ENCODE measurements at regions not wholly inside any gene's neighbourhood (a gene's known extent, or its start where the extent isn't known, plus 50 kb on each side); places are given as distances from the start of the nearest gene placed in this dataset.

DNA sequence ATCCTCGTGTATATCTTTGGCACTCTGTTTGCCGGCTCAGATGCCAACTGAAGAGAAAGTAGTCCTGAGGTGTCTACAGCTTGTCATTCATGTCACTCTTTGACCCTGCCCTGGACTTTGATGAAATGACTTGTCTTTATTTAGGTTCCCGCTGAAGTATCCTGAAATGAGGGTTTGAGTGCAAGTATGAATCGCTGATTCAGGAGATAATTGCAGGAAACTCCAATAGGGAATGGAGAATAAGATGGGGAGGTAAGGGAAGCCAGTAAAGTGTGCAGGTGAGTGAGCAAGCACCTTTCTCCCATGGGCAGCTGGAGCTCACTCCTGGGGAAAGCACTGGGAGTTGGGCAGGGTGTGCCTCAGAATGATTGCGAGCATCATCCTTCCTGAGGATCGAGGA is 50.3 kb upstream of the ZFR start:
- TF ChIP-seq, protein P1, sequence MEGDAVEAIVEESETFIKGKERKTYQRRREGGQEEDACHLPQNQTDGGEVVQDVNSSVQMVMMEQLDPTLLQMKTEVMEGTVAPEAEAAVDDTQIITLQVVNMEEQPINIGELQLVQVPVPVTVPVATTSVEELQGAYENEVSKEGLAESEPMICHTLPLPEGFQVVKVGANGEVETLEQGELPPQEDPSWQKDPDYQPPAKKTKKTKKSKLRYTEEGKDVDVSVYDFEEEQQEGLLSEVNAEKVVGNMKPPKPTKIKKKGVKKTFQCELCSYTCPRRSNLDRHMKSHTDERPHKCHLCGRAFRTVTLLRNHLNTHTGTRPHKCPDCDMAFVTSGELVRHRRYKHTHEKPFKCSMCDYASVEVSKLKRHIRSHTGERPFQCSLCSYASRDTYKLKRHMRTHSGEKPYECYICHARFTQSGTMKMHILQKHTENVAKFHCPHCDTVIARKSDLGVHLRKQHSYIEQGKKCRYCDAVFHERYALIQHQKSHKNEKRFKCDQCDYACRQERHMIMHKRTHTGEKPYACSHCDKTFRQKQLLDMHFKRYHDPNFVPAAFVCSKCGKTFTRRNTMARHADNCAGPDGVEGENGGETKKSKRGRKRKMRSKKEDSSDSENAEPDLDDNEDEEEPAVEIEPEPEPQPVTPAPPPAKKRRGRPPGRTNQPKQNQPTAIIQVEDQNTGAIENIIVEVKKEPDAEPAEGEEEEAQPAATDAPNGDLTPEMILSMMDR (conservative IDR thresholded peaks at IDR 0.05): no peak
- no peak for TF ChIP-seq EZH2 (IDR thresholded peaks at IDR 0.05; ENCODE audit: low read depth)

Data from PC-9 (cell line).